Panc1 (cell line): ENCODE measurements at regions not wholly inside any gene's neighbourhood (a gene's known extent, or its start where the extent isn't known, plus 50 kb on each side); places are given as distances from the start of the nearest gene placed in this dataset.

ENCODE experiments used
- ATAC-seq: fragments of 200-7000 bp; cut with Tn5 transposase; 2 replicates; pipeline ENCODE4 v1.9.1; 2020; ENCODE audit warnings: mild to moderate bottlenecking, moderate library complexity
- BruUV-seq: library from RNA; stranded (reverse); fragments of 400-500 nt; replicated peaks from 2 replicates; lab custom pipeline; 2021; lab: Mats Ljungman, UMichigan
- CTCF ChIA-PET: fragments of 300-600 bp; sonication (Branson Sonifier 250); formaldehyde crosslinking; loops from one replicate; lab custom pipeline; 2022; ENCODE audit warnings: antibody characterized with exemption; lab: Charles Lee
- POLR2A ChIA-PET: fragments of 300-600 bp; sonication (Branson Sonifier 250); formaldehyde crosslinking; loops from one replicate; lab custom pipeline; 2022; ENCODE audit warnings: antibody characterized with exemption; lab: Charles Lee
- DNase-seq: peaks from one replicate; pipeline ENCODE4 v3.0.0-alpha.2; 2010; ENCODE audit warnings: low read depth, low spot score
- H3K27ac ChIP-seq: 2 replicates; pipeline ENCODE4 v1.5.1; 2011; ENCODE audit warnings: mild to moderate bottlenecking, low read length, inconsistent platforms
- H3K27me3 ChIP-seq: fragments of 200-500 bp; sonication (Bioruptor generic); 2 replicates; pipeline ENCODE4 v1.6.0; 2014; ENCODE audit warnings: low read length, inconsistent platforms; ENCODE audit not compliant: control insufficient read depth, insufficient read depth
- H3K36me3 ChIP-seq: fragments of 200-500 bp; sonication (Bioruptor generic); 2 replicates; pipeline ENCODE4 v1.5.1; 2014; ENCODE audit warnings: inconsistent platforms, mild to moderate bottlenecking, low read length, moderate library complexity; ENCODE audit not compliant: control insufficient read depth, insufficient read depth
- H3K4me1 ChIP-seq: 2 replicates; pipeline ENCODE4 v1.5.1; 2011; ENCODE audit warnings: inconsistent platforms, mild to moderate bottlenecking, low read length, moderate library complexity; ENCODE audit not compliant: control insufficient read depth, insufficient read depth
- H3K4me3 ChIP-seq, 2 experiments: 2 replicates each; pipeline ENCODE4 v1.5.1; 2011 to 2012; ENCODE audit warnings: low read depth in 2 of 2, low read length in 2 of 2, mild to moderate bottlenecking in 2 of 2, inconsistent platforms in 1 of 2, moderate library complexity in 1 of 2
- H3K9me3 ChIP-seq: fragments of 200-500 bp; sonication (Bioruptor generic); 2 replicates; pipeline ENCODE4 v1.5.1; 2014; ENCODE audit warnings: low read depth, mild to moderate bottlenecking, inconsistent platforms, low read length, moderate library complexity; ENCODE audit not compliant: control insufficient read depth, insufficient read depth
- CTCF ChIP-seq: fragments of 450-650 bp; IDR thresholded peaks from 2 replicates; pipeline ENCODE4 v1.5.1; 2017; ENCODE audit warnings: mild to moderate bottlenecking
- POLR2AphosphoS5 ChIP-seq: IDR thresholded peaks from 2 replicates; pipeline ENCODE4 v1.6.1; 2012; ENCODE audit warnings: mild to moderate bottlenecking, low read depth, low read length, moderate library complexity
- REST ChIP-seq, 2 experiments: IDR thresholded peaks; 2 replicates each; pipeline ENCODE4 v1.6.1; 2011 to 2012; ENCODE audit warnings: low read depth in 2 of 2, control low read depth in 1 of 2, low read length in 1 of 2, mild to moderate bottlenecking in 1 of 2, moderate library complexity in 1 of 2; ENCODE audit not compliant: insufficient read depth in 1 of 2
- SIN3A ChIP-seq: IDR thresholded peaks from 2 replicates; pipeline ENCODE4 v1.6.1; 2012; ENCODE audit warnings: low read depth, mild to moderate bottlenecking, low read length, moderate library complexity, borderline replicate concordance; ENCODE audit not compliant: insufficient read depth
- TCF7L2 ChIP-seq: IDR thresholded peaks from 2 replicates; pipeline ENCODE4 v1.6.1; 2011; ENCODE audit warnings: mild to moderate bottlenecking, low read depth, low read length, inconsistent platforms
- in situ Hi-C: cut with HindIII; loops from 2 replicates; pipeline ENCODE4 v1.10.0; 2016; ENCODE audit warnings: low sequenced_read_pairs, low pct_unique_long_range_greater_than_20kb
- intact Hi-C: fragments of 100-400 bp; cut with micrococcal nuclease; formaldehyde crosslinking; loops from one replicate; pipeline ENCODE4 v1.10.0; 2022; ENCODE audit not compliant: unreplicated experiment

GRCh38 chr11:128367573-128367972 lies 219.8 kb downstream of the ETS1 start:
- H3K27me3 ChIP-seq, result no peaks in the 10 kb centered on the region
- CTCF ChIA-PET, result no interaction called here
- no peaks in the 10 kb centered on the region for H3K36me3 ChIP-seq
- no peak overlapping the region for H3K27ac ChIP-seq
- no peaks in the 10 kb centered on the region for H3K9me3 ChIP-seq
- in situ Hi-C loops (no loop called here), intact Hi-C loops (no loop called here)
- DNase-seq (no peak), ATAC-seq (peak; percentile 72)
- no TSS peak for BruUV-seq
- no peak for TF ChIP-seq CTCF
- TF ChIP-seq SIN3A, result no peak
- TF ChIP-seq TCF7L2, result no peak
- TF ChIP-seq POLR2AphosphoS5, result no peak
- no peak for TF ChIP-seq REST (IDR thresholded peaks at IDR 0.05; ENCODE audit: insufficient read depth in 1 of 2, low read depth in 2 of 2, low read length in 1 of 2)
- POLR2A ChIA-PET, result no interaction called here
- H3K4me1 ChIP-seq, result no peaks in the 10 kb centered on the region
- peak overlapping the region; percentile 16 to 49 for H3K4me3 ChIP-seq

GRCh38 chr11:128365044-128365443 lies 222.3 kb downstream of the ETS1 start:
- POLR2A ChIA-PET, result no interaction called here

More at GRCh38 chr11:128365044-128365443, 222.3 kb downstream of the ETS1 start:
- intact Hi-C loops (no loop called here), in situ Hi-C loops (no loop called here)
- no TSS peak for BruUV-seq
- no peaks in the 10 kb centered on the region for H3K4me1 ChIP-seq
- H3K36me3 ChIP-seq, result no peaks in the 10 kb centered on the region
- H3K27ac ChIP-seq, result no peak overlapping the region
- DNase-seq (no peak), ATAC-seq (no peak)
- H3K4me3 ChIP-seq, result no peak overlapping the region
- no peaks in the 10 kb centered on the region for H3K9me3 ChIP-seq
- H3K27me3 ChIP-seq, result no peaks in the 10 kb centered on the region
- TF ChIP-seq REST (IDR thresholded peaks at IDR 0.05; ENCODE audit: insufficient read depth in 1 of 2, low read depth in 2 of 2, low read length in 1 of 2) (peak; percentile 86 to 91), CTCF (no peak)
- CTCF ChIA-PET, result no interaction called here
